ENCODE measurements at regions not wholly inside any gene's neighbourhood (a gene's known extent, or its start where the extent isn't known, plus 50 kb on each side); places are given as distances from the start of the nearest gene placed in this dataset.
"Not testable (repeated sequence)": the region's sequence is repeated elsewhere in the genome, so short reads cannot be mapped to it uniquely, and the experiment has no call there.

DNA sequence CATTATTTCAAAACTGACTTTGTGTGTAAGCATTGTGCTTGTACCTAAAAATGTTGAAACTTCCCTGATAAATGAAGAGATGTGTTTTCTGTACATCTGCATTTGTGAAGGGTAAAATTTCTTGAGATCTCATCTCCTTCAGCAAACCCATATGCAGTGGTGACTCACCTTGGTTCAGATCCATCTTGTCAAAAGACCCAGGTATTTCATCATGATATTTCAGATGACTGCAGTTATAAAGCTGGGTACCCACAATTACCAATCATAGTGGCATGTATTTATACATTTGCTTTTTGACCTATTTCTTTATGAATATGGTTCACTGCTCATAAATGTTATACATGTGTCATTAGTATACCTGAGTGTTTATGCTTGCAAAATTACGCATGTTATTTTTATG, 1213.6 kb downstream of the GALC start:
- no peak overlapping the region for H3K4me3 ChIP-seq (ENCODE audit: low read depth, low read length)
- TF ChIP-seq CTCF (IDR thresholded peaks at IDR 0.05; ENCODE audit: insufficient read depth, low read depth, low read length), result no peak
- no peak for DNase-seq (ENCODE audit: low read depth)

DNA sequence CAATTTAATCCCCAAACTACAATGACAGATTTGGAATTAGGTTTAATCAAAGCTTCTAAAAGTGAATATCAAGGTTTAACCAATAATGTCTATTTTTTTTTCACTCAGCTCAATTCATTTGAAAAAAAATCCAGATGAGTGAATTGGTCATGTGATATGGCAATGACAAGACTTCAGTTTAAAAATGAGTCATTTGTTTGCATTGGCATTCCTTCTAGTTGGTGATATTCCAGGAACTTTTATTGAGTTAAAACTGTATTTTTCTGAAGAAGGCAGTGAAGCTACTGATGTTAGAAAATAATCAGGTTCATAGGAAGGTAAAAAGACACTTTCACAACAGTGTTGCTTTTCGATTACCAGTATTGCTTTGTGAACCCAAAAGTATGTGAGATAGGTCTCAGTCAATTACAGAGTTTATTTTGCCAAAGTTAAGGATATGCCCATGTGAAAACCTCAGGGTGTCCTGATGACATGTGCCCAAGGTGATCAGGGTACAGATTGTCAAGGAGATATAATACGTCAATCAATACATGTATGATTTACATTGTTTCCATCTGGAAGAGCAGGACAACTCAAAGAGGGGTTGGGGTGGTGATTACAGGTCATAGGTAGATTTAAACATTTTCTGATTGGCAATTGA, 1214.9 kb downstream of the GALC start:
- TF ChIP-seq CTCF (IDR thresholded peaks at IDR 0.05; ENCODE audit: insufficient read depth, low read depth, low read length), result no peak
- DNase-seq (ENCODE audit: low read depth), result peak; percentile 43
- H3K4me3 ChIP-seq (ENCODE audit: low read depth, low read length), result no peak overlapping the region

DNA sequence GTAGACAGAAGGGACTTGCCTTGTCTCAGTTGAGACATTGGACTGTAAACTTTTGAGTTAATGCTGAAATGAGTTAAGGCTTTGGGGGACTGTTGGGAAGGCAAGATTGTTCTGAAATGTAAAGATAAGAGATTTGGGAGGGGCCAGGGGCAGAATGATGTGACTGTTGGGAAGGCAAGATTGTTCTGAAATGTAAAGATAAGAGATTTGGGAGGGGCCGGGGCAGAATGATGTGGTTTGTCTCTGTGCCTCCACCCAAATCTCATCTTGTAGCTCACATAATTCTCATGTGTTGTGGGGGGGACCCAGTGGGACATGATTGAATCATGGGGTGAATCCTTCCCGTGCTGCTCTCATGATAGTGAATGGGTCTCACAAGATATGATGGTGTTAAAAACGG, 1217.1 kb downstream of the GALC start:
- not testable (repeated sequence) for DNase-seq (ENCODE audit: low read depth); H3K4me3 ChIP-seq (ENCODE audit: low read depth, low read length)

GRCh38 chr14:86774916-86775315, 1218.1 kb downstream of the GALC start:
- TF ChIP-seq CTCF (IDR thresholded peaks at IDR 0.05; ENCODE audit: insufficient read depth, low read depth, low read length), result no peak
- DNase-seq (ENCODE audit: low read depth), result no peak
- H3K4me3 ChIP-seq (ENCODE audit: low read depth, low read length), result no peak overlapping the region

GRCh38 chr14:86772075-86772474, 1220.9 kb downstream of the GALC start:
- no peak for DNase-seq (ENCODE audit: low read depth)
- H3K4me3 ChIP-seq (ENCODE audit: low read depth, low read length), result no peak overlapping the region
- TF ChIP-seq CTCF (IDR thresholded peaks at IDR 0.05; ENCODE audit: insufficient read depth, low read depth, low read length), result no peak

GRCh38 chr14:86770186-86770585, 1222.8 kb downstream of the GALC start:
- no peak overlapping the region for H3K4me3 ChIP-seq (ENCODE audit: low read depth, low read length)
- DNase-seq (ENCODE audit: low read depth), result no peak
- no peak for TF ChIP-seq CTCF (IDR thresholded peaks at IDR 0.05; ENCODE audit: insufficient read depth, low read depth, low read length)

DNA sequence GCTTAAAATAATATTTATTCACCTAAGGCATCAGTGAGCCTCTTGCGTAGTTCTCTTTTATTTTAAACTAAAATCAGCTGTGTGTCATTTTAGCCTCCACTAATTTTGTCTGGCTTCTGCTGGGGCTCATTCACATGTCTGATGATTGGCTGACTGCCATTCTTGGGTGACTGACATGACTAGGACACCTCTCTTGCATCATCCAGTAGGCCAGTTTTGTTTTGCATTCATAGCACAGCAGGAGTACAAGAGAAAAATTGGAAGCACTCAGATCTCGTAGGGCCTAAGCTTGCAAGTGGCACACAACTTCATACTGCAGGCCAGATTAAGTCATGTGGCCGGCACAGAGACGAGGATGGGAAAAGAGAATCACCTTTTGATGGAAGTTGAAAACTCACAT, 1226.5 kb downstream of the GALC start:
- no peak for TF ChIP-seq CTCF (IDR thresholded peaks at IDR 0.05; ENCODE audit: insufficient read depth, low read depth, low read length)
- peak; percentile 4 for DNase-seq (ENCODE audit: low read depth)
- no peak overlapping the region for H3K4me3 ChIP-seq (ENCODE audit: low read depth, low read length)

Data from fibroblast of villous mesenchyme (primary cell).